Activated CD8-positive, alpha-beta T cell treated with anti-CD3 and anti-CD28 coated beads for 36 hours (primary cell): ENCODE measurements at regions not wholly inside any gene's neighbourhood (a gene's known extent, or its start where the extent isn't known, plus 50 kb on each side); places are given as distances from the start of the nearest gene placed in this dataset.

Source experiments
- ATAC-seq: fragments of 200-7000 bp; cut with Tn5 transposase; one replicate; pipeline ENCODE4 v1.10.0; 2021; ENCODE audit warnings: mild to moderate bottlenecking, moderate library complexity
- CTCF ChIA-PET: fragments of 350-600 bp; sonication (Branson Sonifier 250); formaldehyde crosslinking; loops from one replicate; lab custom pipeline; 2021; ENCODE audit warnings: antibody characterized with exemption; lab: Charles Lee
- POLR2A ChIA-PET: fragments of 350-600 bp; sonication (Branson Sonifier 250); formaldehyde crosslinking; loops from one replicate; lab custom pipeline; 2021; ENCODE audit warnings: antibody characterized with exemption; lab: Charles Lee
- DNase-seq: peaks from one replicate; pipeline ENCODE4 v3.0.0-alpha.2; 2020
- H3K27ac Mint-ChIP-seq: one replicate; pipeline ENCODE4 v1.8.0; 2021; ENCODE audit warnings: mild to moderate bottlenecking, mixed read lengths
- H3K27me3 Mint-ChIP-seq: one replicate; pipeline ENCODE4 v1.8.0; 2021; ENCODE audit warnings: mixed read lengths
- H3K36me3 Mint-ChIP-seq: one replicate; pipeline ENCODE4 v1.8.0; 2021; ENCODE audit warnings: low read depth, mixed read lengths
- H3K4me1 Mint-ChIP-seq: one replicate; pipeline ENCODE4 v1.8.0; 2021; ENCODE audit warnings: low read depth, mixed read lengths
- H3K4me3 Mint-ChIP-seq: one replicate; pipeline ENCODE4 v1.8.0; 2021; ENCODE audit warnings: mild to moderate bottlenecking, moderate library complexity, mixed read lengths
- H3K9me3 Mint-ChIP-seq: one replicate; pipeline ENCODE4 v1.8.0; 2021; ENCODE audit warnings: mixed read lengths
- intact Hi-C: fragments of 100-400 bp; cut with micrococcal nuclease; formaldehyde crosslinking; loops from one replicate; pipeline ENCODE4 v1.10.0; 2022
- TF ChIP-seq, protein P1 (sequence below): fragments of 200-600 bp; IDR thresholded peaks from one replicate; pipeline ENCODE4 v1.8.0; 2022; ENCODE audit warnings: antibody characterized with exemption, mild to moderate bottlenecking

GRCh38 chrY:7440796-7441530 lies 529.4 kb upstream of the AMELY start:
- POLR2A ChIA-PET: no interaction called here

DNA sequence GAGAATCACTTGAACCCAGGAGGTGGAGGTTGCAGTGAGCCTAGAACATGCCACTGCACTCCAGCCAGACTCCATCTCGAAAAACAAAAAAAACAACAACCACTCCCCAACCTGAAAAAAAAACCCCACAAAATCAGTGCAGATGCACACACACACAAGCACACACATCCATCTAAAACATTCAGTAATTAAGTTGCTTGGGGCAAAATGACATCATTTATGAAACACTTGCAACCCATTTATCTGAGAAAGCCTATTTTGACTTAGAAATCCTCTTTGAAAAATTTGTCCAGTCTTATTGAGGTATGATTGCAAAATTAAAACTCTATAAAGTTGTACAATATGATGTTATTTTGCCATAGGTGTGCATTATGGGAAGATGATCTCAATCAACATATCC lies 525.5 kb upstream of the AMELY start:
- Mint-ChIP-seq H3K9me3 (no peaks in the 10 kb centered on the region), H3K4me1 (no peaks in the 10 kb centered on the region), H3K27me3 (no peaks in the 10 kb centered on the region), H3K4me3 (no peak overlapping the region), H3K36me3 (peaks cover 2% of the 10 kb centered on the region), H3K27ac (no peak overlapping the region)
- TF ChIP-seq, protein P1, sequence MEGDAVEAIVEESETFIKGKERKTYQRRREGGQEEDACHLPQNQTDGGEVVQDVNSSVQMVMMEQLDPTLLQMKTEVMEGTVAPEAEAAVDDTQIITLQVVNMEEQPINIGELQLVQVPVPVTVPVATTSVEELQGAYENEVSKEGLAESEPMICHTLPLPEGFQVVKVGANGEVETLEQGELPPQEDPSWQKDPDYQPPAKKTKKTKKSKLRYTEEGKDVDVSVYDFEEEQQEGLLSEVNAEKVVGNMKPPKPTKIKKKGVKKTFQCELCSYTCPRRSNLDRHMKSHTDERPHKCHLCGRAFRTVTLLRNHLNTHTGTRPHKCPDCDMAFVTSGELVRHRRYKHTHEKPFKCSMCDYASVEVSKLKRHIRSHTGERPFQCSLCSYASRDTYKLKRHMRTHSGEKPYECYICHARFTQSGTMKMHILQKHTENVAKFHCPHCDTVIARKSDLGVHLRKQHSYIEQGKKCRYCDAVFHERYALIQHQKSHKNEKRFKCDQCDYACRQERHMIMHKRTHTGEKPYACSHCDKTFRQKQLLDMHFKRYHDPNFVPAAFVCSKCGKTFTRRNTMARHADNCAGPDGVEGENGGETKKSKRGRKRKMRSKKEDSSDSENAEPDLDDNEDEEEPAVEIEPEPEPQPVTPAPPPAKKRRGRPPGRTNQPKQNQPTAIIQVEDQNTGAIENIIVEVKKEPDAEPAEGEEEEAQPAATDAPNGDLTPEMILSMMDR: no peak
- CTCF ChIA-PET: no interaction called here
- ATAC-seq (no peak), DNase-seq (no peak)
- intact Hi-C loops: no loop called here
- POLR2A ChIA-PET: interaction anchor here (0.6 kb wide), 1 partner anchor 683 kb away, joined by 3 read pairs; no protein-coding TSS in a partner anchor

More at GRCh38 chrY:7440796-7441530, 529.4 kb upstream of the AMELY start:
- ATAC-seq (no peak), DNase-seq (no peak)
- TF ChIP-seq, protein P1: no peak
- Mint-ChIP-seq H3K9me3 (no peaks in the 10 kb centered on the region), H3K27ac (no peak overlapping the region), H3K4me1 (no peaks in the 10 kb centered on the region), H3K4me3 (no peak overlapping the region), H3K36me3 (no peaks in the 10 kb centered on the region), H3K27me3 (no peaks in the 10 kb centered on the region)
- intact Hi-C loops: no loop called here
- CTCF ChIA-PET: no interaction called here

- Mint-ChIP-seq H3K9me3 (peaks cover 6% of the 10 kb centered on the region), H3K4me3 (no peak overlapping the region), H3K36me3 (peaks cover 2% of the 10 kb centered on the region), H3K27ac (no peak overlapping the region), H3K27me3 (no peaks in the 10 kb centered on the region), H3K4me1 (no peaks in the 10 kb centered on the region)
- ATAC-seq: no peak
- no peak for DNase-seq
- TF ChIP-seq, protein P1: no peak
- ChIA-PET POLR2A (no interaction called here), CTCF (no interaction called here)
- intact Hi-C loops: no loop called here
Measured at GRCh38 chrY:7433817-7434809, 522.6 kb upstream of the AMELY start.

DNA sequence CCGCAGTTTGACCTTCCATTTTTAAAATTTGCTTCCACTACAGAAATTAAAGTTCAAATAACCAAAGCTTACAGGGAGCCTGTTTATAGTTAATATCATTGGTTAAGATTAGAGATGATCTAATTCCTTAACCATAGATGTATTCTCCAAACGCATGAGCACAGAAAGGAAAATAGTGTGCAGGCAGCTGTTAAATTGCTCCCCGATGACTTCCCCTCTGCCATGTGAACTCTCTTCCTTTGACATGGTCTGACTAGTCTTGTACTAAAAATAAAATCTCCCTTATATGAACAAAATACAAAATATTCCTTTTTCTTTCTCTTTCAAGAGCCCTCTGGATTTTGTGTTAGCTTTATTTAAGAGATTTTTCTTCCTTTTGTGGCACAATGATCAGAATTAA lies 507.6 kb upstream of the AMELY start:
- ChIA-PET POLR2A (no interaction called here), CTCF (no interaction called here)
- Mint-ChIP-seq H3K27me3 (no peaks in the 10 kb centered on the region), H3K4me3 (no peak overlapping the region), H3K4me1 (no peaks in the 10 kb centered on the region), H3K27ac (no peak overlapping the region), H3K36me3 (no peaks in the 10 kb centered on the region), H3K9me3 (no peaks in the 10 kb centered on the region)
- no peak for ATAC-seq
- TF ChIP-seq, protein P1: no peak
- intact Hi-C loops: no loop called here
- DNase-seq: no peak

- H3K27me3 Mint-ChIP-seq: no peaks in the 10 kb centered on the region
- ChIA-PET CTCF (no interaction called here), POLR2A (no interaction called here)
- ATAC-seq (no peak), DNase-seq (no peak)
- H3K4me1 Mint-ChIP-seq: no peaks in the 10 kb centered on the region
- TF ChIP-seq, protein P1: no peak
- no peaks in the 10 kb centered on the region for H3K9me3 Mint-ChIP-seq
- no peak overlapping the region for H3K4me3 Mint-ChIP-seq
- no peaks in the 10 kb centered on the region for H3K36me3 Mint-ChIP-seq
- intact Hi-C loops: no loop called here
- H3K27ac Mint-ChIP-seq: no peak overlapping the region
Measured at GRCh38 chrY:7417946-7418345, 506.4 kb upstream of the AMELY start.
